ENCODE measurements at regions not wholly inside any gene's neighbourhood (a gene's known extent, or its start where the extent isn't known, plus 50 kb on each side); places are given as distances from the start of the nearest gene placed in this dataset.
"Not testable (repeated sequence)": the region's sequence is repeated elsewhere in the genome, so short reads cannot be mapped to it uniquely, and the experiment has no call there.

GRCh38 chr15:35937380-35937779 lies 391.4 kb upstream of the DPH6 start:
- DNase-seq: no peak

GRCh38 chr15:35944945-35945585 lies 399.1 kb upstream of the DPH6 start:
- DNase-seq: no peak

- no peak for DNase-seq
These were observed 407.5 kb upstream of the DPH6 start for GRCh38 chr15:35953424-35953823.

DNA sequence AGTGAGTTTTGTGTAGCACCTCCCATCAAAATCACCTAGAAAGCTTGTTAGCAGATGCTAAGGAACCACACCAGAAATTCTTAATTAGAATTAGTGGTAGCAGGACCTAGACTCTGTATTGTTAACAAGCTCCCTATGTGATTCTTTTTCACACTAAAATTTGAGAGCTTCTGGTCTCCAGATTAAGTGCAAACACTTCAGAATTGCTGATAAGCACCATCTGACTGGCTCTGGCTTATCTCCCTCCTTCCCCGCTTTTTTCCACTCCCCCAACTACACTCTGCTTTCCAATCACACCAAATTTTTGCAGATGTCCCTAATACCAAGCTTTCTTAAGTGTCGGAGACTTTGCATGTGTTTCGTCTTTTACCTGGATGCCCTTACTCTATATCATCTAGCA lies 410.1 kb upstream of the DPH6 start:
- DNase-seq: no peak

- DNase-seq: peak; percentile 15
These were observed 412.1 kb upstream of the DPH6 start for GRCh38 chr15:35958021-35958420.

DNA sequence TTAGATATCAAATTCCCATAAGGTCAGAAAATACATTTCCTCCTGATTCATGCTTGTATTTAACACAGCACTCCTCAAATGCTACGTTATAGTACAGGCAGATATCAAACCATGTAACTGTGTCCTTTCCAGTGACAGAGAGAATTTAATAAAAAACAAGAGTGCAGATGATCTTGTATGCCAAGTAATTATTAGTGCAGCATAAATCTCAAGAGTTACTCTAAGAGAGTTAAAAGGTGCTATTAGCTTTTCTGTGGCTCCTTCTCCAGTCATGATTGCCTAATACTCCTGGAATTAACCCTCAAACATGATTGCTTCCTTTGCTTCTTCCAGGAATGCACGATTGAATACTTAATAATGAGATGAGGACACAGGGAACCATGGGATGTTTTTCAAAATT lies 413.0 kb upstream of the DPH6 start:
- DNase-seq: no peak

DNA sequence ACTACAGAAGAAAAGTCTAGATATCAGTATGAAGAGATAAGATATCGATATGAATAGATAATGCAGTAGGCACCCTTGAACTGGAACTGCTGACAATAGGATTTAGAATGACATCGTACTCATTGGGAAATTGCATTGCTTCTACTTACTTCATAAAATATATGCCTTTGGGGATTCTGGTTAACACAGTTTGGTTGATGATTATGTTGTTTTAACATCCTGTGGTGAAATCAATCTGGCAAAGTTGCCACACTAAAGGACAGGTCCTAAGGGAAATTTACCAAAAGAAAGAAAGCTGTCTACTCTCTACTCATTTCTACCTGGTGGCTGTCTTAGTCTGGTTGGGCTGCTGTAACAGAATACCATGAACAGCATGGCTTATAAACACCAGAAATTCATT lies 417.4 kb upstream of the DPH6 start:
- DNase-seq: no peak

DNA sequence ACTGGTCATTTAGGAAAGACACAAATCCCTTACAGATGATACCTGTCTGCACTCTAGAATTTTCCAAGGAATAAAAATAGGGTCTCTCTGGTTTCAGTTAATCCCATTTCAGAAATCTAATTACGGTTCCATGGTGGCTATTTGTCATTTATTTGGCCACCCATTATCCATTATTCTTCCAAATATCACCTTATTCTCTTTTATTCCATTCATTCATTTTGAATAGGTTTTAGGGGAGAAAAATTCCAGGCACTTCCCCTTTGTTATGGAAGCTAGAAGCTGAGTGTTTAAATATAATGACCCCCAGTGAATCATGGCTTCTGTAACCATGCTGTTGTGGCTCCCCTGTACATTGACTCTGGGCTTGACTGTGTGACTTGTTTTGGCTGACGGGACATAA lies 420.8 kb upstream of the DPH6 start:
- DNase-seq: no peak

- not testable (repeated sequence) for DNase-seq
These were observed 422.0 kb upstream of the DPH6 start for GRCh38 chr15:35967968-35968367.

- DNase-seq: no peak
These were observed 427.1 kb upstream of the DPH6 start for GRCh38 chr15:35973029-35973428.

- DNase-seq: no peak
These were observed 428.1 kb upstream of the DPH6 start for GRCh38 chr15:35974052-35974451.

DNA sequence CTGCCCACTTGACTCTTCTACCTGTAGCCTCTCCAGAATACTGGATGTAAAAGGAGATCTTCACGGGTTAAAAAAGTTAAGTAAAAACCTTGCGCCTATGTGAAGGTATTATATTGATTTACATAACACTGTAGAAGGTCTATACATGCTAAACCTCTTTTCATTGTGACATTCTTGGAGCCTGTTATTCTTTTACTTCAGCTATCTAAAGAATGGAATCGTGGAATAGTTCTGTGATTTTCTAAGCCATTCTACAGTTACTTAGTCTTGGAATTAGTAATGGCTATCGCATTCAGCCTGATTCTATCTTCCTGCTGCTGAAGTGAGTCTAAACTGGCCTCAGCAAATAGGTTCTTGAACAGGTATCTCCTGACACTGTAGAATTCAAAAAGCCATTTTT lies 430.0 kb upstream of the DPH6 start:
- DNase-seq: no peak

DNA sequence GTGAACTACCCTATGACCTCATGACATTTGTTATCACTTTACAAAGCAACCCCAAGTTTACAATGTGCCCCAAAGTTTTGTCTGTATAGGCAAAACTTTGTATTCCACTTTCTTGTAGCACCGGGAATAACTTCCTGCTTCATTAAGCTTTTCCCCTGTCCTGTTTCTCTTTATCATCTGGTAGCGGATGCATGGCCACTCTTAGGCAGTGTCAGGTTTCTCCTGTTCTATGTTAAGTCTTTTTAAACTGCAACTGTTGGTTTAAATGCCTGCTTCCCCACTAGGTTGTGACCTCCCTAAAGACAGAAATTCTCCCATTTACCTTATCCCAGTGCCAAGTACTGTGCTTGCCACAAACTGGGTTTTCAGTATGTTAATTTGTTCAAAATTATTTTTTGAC lies 433.6 kb upstream of the DPH6 start:
- DNase-seq: no peak

- DNase-seq: no peak
These were observed 434.8 kb upstream of the DPH6 start for GRCh38 chr15:35980719-35981118.

GRCh38 chr15:35986191-35986721 lies 440.3 kb upstream of the DPH6 start:
- DNase-seq: no peak

DNA sequence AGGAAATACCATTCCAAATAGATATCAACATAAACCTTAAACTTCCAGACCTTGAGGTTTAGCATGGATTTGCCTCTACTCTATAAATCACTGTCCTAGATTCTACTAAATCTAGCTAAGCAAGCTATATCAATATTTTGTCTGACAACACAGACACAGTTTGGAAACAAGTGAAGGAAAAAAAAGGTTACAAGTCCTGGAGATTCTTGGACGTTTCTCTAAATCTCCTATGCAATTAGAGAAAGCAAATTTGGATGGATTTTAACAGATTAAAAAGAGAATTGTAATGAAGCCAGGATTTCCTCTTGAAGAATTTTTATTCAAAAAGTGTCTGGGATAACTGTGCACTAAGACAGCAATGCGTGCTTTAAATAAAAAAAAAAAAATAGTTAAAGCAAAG lies 441.1 kb upstream of the DPH6 start:
- no peak for DNase-seq

DNA sequence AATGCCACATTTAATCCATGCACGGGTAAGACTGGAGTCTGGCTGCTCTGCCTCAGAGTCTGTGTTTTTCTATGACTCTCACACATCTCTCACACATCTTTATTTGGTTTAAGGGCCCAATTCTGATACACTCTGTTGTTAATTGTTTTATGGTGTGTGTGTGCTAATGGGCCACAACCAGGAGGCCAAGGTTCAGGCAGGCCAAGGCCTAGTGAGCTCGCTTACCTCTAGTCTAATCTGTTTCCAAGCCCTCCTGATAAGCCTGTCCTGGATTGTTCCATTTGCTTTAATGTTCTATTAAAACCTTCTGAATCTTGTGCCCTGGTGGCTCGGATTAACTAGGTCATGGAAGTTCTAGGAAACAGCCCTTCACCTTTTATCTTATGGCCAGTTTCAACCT lies 445.4 kb upstream of the DPH6 start:
- DNase-seq: no peak

DNA sequence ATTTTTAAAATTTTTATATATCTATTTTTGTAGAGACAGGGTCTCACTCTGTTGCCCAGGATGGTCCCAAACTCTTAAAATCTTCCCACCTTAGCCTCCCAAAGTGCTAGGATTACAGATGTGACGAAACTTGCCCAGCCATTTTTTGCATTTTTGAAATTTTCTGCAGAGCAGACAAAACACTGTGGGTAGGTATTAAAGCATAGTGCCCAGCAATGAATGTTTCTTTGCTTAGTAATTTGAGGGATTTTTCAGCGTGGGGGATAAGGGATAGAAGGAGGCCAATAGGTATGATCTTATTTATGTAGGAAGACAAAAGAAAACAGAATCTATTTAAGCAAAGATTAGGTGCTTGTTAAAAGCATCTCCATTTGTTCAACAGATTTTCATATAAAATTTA lies 446.8 kb upstream of the DPH6 start:
- DNase-seq: no peak

- DNase-seq: no peak
These were observed 447.2 kb upstream of the DPH6 start for GRCh38 chr15:35993196-35993595.

GRCh38 chr15:35994876-35995275 lies 448.9 kb upstream of the DPH6 start:
- no peak for DNase-seq

GRCh38 chr15:35998663-35999602 lies 453.0 kb upstream of the DPH6 start:
- no peak for DNase-seq

DNA sequence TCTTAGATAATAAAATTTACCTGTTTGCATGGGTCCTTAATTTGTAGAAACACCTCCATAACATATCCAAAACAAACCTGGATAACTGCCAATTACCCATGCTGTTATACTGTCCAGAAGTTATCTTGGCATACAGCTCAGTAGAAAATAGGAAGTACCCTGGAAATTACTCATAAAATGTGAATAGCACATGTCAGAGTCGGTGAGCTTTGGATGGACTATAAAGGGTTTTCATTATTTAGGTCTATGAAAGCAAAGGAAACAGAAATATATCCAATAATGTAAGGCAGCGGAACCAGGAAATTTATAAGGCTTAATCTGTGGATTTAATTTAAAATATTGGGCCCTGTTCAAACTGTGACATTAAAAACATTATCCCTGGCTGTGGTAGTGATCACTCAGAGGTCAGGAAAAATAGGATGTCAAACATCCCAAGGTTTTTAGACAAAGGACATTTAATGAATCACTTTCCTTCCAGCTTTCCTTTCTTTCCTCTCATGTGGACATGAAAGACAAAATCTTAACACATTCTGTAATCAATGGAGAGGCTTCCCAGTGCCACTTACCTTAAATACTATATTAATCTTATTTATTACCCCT lies 459.0 kb upstream of the DPH6 start:
- DNase-seq: no peak

- DNase-seq: no peak
These were observed 459.6 kb upstream of the DPH6 start for GRCh38 chr15:36005542-36005941.

GRCh38 chr15:36007699-36008098 lies 461.7 kb upstream of the DPH6 start:
- DNase-seq: no peak
